GM23338 (cell line): ENCODE measurements at regions not wholly inside any gene's neighbourhood (a gene's known extent, or its start where the extent isn't known, plus 50 kb on each side); places are given as distances from the start of the nearest gene placed in this dataset.
A peak's percentile ranks its signal among the peaks of the same experiment; 100 is the strongest.

Experiments
- ATAC-seq: fragments of 200-7000 bp; cut with Tn5 transposase; 3 replicates; pipeline ENCODE4 v1.9.1; 2020
- DNase-seq: peaks from one replicate; pipeline ENCODE4 v3.0.0-alpha.2; 2015; ENCODE audit warnings: low spot score
- H2AFZ ChIP-seq: fragments of 200-600 bp; sonication (generic); 2 replicates; pipeline ENCODE4 v1.8.0; 2016; ENCODE audit warnings: antibody characterized with exemption, mild to moderate bottlenecking, moderate library complexity
- H3F3A ChIP-seq: fragments of 200-600 bp; sonication (generic); replicated peaks from 2 replicates; pipeline ENCODE4 v1.8.0; 2017; ENCODE audit warnings: antibody characterized with exemption, mixed run types, low read depth
- H3K27ac ChIP-seq: fragments of 200-600 bp; sonication (generic); 2 replicates; pipeline ENCODE4 v1.6.1; 2016; ENCODE audit warnings: low read depth
- H3K27me3 ChIP-seq: fragments of 200-600 bp; sonication (generic); 2 replicates; pipeline ENCODE4 v1.8.0; 2016; ENCODE audit warnings: mild to moderate bottlenecking, mixed run types, moderate library complexity; ENCODE audit not compliant: insufficient read depth
- H3K36me3 ChIP-seq: fragments of 200-600 bp; sonication (generic); 2 replicates; pipeline ENCODE4 v1.8.0; 2016; ENCODE audit warnings: mild to moderate bottlenecking; ENCODE audit not compliant: insufficient read depth
- H3K4me1 ChIP-seq: fragments of 200-600 bp; sonication (generic); 2 replicates; pipeline ENCODE4 v1.8.0; 2016; ENCODE audit warnings: mild to moderate bottlenecking, moderate library complexity; ENCODE audit not compliant: insufficient read depth
- H3K4me2 ChIP-seq: fragments of 200-600 bp; sonication (generic); 2 replicates; pipeline ENCODE4 v1.7.1; 2017; ENCODE audit warnings: mixed run types
- H3K4me3 ChIP-seq: fragments of 200-600 bp; sonication (generic); 2 replicates; pipeline ENCODE4 v1.6.1; 2016; ENCODE audit warnings: mixed run types
- H3K79me2 ChIP-seq: fragments of 200-600 bp; sonication (generic); replicated peaks from 2 replicates; pipeline ENCODE4 v1.8.0; 2017; ENCODE audit warnings: mild to moderate bottlenecking; ENCODE audit not compliant: insufficient read depth
- H3K9me2 ChIP-seq: fragments of 200-600 bp; sonication (generic); 2 replicates; pipeline ENCODE4 v1.8.0; 2017; ENCODE audit not compliant: insufficient read depth
- H4K20me1 ChIP-seq: fragments of 200-600 bp; sonication (generic); replicated peaks from 2 replicates; pipeline ENCODE4 v1.8.0; 2017; ENCODE audit warnings: mild to moderate bottlenecking; ENCODE audit not compliant: insufficient read depth
- H3K27ac Mint-ChIP-seq: 2 replicates; pipeline ENCODE4 v1.8.0; 2020; ENCODE audit warnings: inconsistent platforms, mild to moderate bottlenecking, moderate library complexity, mixed read lengths
- H3K27me3 Mint-ChIP-seq: 3 replicates; pipeline ENCODE4 v1.8.0; 2022; ENCODE audit warnings: low read depth, mild to moderate bottlenecking, moderate library complexity, mixed read lengths, inconsistent platforms; ENCODE audit not compliant: insufficient read depth, poor library complexity
- H3K36me3 Mint-ChIP-seq: 3 replicates; pipeline ENCODE4 v1.8.0; 2021; ENCODE audit warnings: low read depth, mild to moderate bottlenecking, inconsistent platforms, moderate library complexity, mixed read lengths
- H3K4me1 Mint-ChIP-seq: 3 replicates; pipeline ENCODE4 v1.8.0; 2020; ENCODE audit warnings: mild to moderate bottlenecking, inconsistent platforms, mixed read lengths
- H3K4me3 Mint-ChIP-seq: 3 replicates; pipeline ENCODE4 v1.8.0; 2021; ENCODE audit warnings: moderate library complexity, mild to moderate bottlenecking, inconsistent platforms, mixed read lengths
- H3K9me3 Mint-ChIP-seq: 3 replicates; pipeline ENCODE4 v1.8.0; 2020; ENCODE audit warnings: moderate library complexity, mild to moderate bottlenecking, inconsistent platforms, mixed read lengths
- CREB1 ChIP-seq: fragments of 250-450 bp; sonication (Bioruptor Pico); IDR thresholded peaks from 2 replicates; pipeline ENCODE4 v1.5.0; 2020; ENCODE audit warnings: low read depth, mild to moderate bottlenecking, moderate library complexity
- CTCF ChIP-seq, 2 experiments: fragments of 200-600 bp in 1 of 2; sonication (generic) in 1 of 2; conservative IDR thresholded peaks; 2 replicates each; pipeline versions ENCODE4 v1.5.1 to v1.6.1; 2016 to 2017; ENCODE audit warnings: antibody characterized with exemption in 2 of 2, low read depth in 2 of 2, mild to moderate bottlenecking in 2 of 2, moderate library complexity in 1 of 2
- ETS1 ChIP-seq: IDR thresholded peaks from 2 replicates; pipeline ENCODE4 v1.6.1; 2016; ENCODE audit warnings: antibody characterized with exemption
- EZH2 ChIP-seq: fragments of 200-600 bp; sonication (generic); IDR thresholded peaks from one replicate; pipeline ENCODE4 v1.8.0; 2017; ENCODE audit warnings: antibody characterized with exemption, mild to moderate bottlenecking, low read depth; ENCODE audit not compliant: unreplicated experiment
- EZH2phosphoT487 ChIP-seq: fragments of 200-600 bp; sonication (generic); IDR thresholded peaks from one replicate; pipeline ENCODE4 v1.8.1; 2018; ENCODE audit warnings: antibody characterized with exemption; ENCODE audit not compliant: unreplicated experiment
- JUNB ChIP-seq: IDR thresholded peaks from one replicate; pipeline ENCODE4 v1.6.1; 2016; ENCODE audit warnings: antibody characterized with exemption; ENCODE audit not compliant: unreplicated experiment
- NANOG ChIP-seq: IDR thresholded peaks from 2 replicates; pipeline ENCODE4 v1.6.1; 2016; ENCODE audit warnings: antibody characterized with exemption, borderline replicate concordance
- POLR2AphosphoS5 ChIP-seq: IDR thresholded peaks from 2 replicates; pipeline ENCODE4 v1.6.1; 2016; ENCODE audit warnings: antibody characterized with exemption, low read depth
- REST ChIP-seq: IDR thresholded peaks from one replicate; pipeline ENCODE4 v1.6.1; 2018; ENCODE audit warnings: antibody characterized with exemption; ENCODE audit not compliant: unreplicated experiment
- STAT1 ChIP-seq: IDR thresholded peaks from one replicate; pipeline ENCODE4 v1.6.1; 2016; ENCODE audit warnings: antibody characterized with exemption; ENCODE audit not compliant: unreplicated experiment
- ZNF114 ChIP-seq: fragments of 250-450 bp; sonication (Bioruptor Pico); IDR thresholded peaks from 2 replicates; pipeline ENCODE4 v1.5.0; 2020; ENCODE audit warnings: mild to moderate bottlenecking, moderate library complexity
- ZNF331 ChIP-seq: fragments of 250-450 bp; sonication (Bioruptor Pico); IDR thresholded peaks from 2 replicates; pipeline ENCODE4 v1.5.0; 2020; ENCODE audit warnings: low read depth, mild to moderate bottlenecking, moderate library complexity
- ZNF462 ChIP-seq: fragments of 250-450 bp; sonication (Bioruptor Pico); IDR thresholded peaks from 2 replicates; pipeline ENCODE4 v1.5.0; 2020; ENCODE audit warnings: mild to moderate bottlenecking, moderate library complexity

- DNase-seq = no peak
- Histone ChIP-seq H3F3A (no peaks in the 10 kb centered on the region), H3K4me1 (no peaks in the 10 kb centered on the region), H3K27me3 (no peaks in the 10 kb centered on the region), H3K9me2 (no peaks in the 10 kb centered on the region), H3K36me3 (no peaks in the 10 kb centered on the region), H3K79me2 (no peaks in the 10 kb centered on the region), H4K20me1 (no peaks in the 10 kb centered on the region), H3K4me3 (no peak overlapping the region), H2AFZ (peak overlapping the region; percentile 30; the same call in 1 of the 2 replicates), H3K27ac (no peak overlapping the region), H3K4me2 (no peak overlapping the region)
- H3K27ac Mint-ChIP-seq = no peak overlapping the region
- no peak overlapping the region for H3K4me3 Mint-ChIP-seq
- no peak for TF ChIP-seq JUNB
- no peak for TF ChIP-seq CREB1
- no peak for TF ChIP-seq EZH2
- TF ChIP-seq ZNF331 (CRISPR knock-in tag) = no peak
- no peak for TF ChIP-seq POLR2AphosphoS5
- TF ChIP-seq NANOG = no peak
- TF ChIP-seq ZNF114 (CRISPR knock-in tag) = no peak
- no peak for TF ChIP-seq STAT1
- no peak for TF ChIP-seq CTCF (conservative IDR thresholded peaks at IDR 0.05; ENCODE audit: low read depth in 2 of 2)
- no peak for TF ChIP-seq ZNF462 (CRISPR knock-in tag)
- TF ChIP-seq EZH2phosphoT487 = no peak
- TF ChIP-seq ETS1 = no peak
- no peak for TF ChIP-seq REST
- H3K27me3 Mint-ChIP-seq = no peaks in the 10 kb centered on the region
- no peak for ATAC-seq
- H3K36me3 Mint-ChIP-seq = no peaks in the 10 kb centered on the region
- H3K9me3 Mint-ChIP-seq = no peaks in the 10 kb centered on the region; the same call in 2 of the 3 replicates
- H3K4me1 Mint-ChIP-seq = peaks cover 3% of the 10 kb centered on the region; the same call in 2 of the 3 replicates
These were observed 348.6 kb upstream of the ADGRL4 start for GRCh38 chr1:79355090-79355489.
